ENCODE measurements at regions not wholly inside any gene's neighbourhood (a gene's known extent, or its start where the extent isn't known, plus 50 kb on each side); places are given as distances from the start of the nearest gene placed in this dataset.

GRCh38 chr3:23106666-23107065, 96.5 kb upstream of the UBE2E2 start:
- Histone ChIP-seq H3K4me1 (ENCODE audit: control insufficient read depth, insufficient read depth, low read length) (no peaks in the 10 kb centered on the region), H3K9ac (ENCODE audit: low read depth, low read length) (no peak overlapping the region), H3K27me3 (ENCODE audit: control insufficient read depth, insufficient read depth, low read length) (no peaks in the 10 kb centered on the region), H3K27ac (ENCODE audit: low read depth, low read length) (no peak overlapping the region), H3K9me3 (ENCODE audit: control insufficient read depth, insufficient read depth, low read length) (no peaks in the 10 kb centered on the region), H3K36me3 (ENCODE audit: control insufficient read depth, insufficient read depth, low read length) (no peaks in the 10 kb centered on the region), H3K4me3 (ENCODE audit: low read depth, low read length) (no peak overlapping the region)

GRCh38 chr3:23107221-23107620, 95.9 kb upstream of the UBE2E2 start:
- no peak overlapping the region for H3K27ac ChIP-seq (ENCODE audit: low read depth, low read length)
- H3K4me1 ChIP-seq (ENCODE audit: control insufficient read depth, insufficient read depth, low read length) = no peaks in the 10 kb centered on the region
- no peak overlapping the region for H3K9ac ChIP-seq (ENCODE audit: low read depth, low read length)
- no peaks in the 10 kb centered on the region for H3K9me3 ChIP-seq (ENCODE audit: control insufficient read depth, insufficient read depth, low read length)
- no peak overlapping the region for H3K4me3 ChIP-seq (ENCODE audit: low read depth, low read length)
- no peaks in the 10 kb centered on the region for H3K27me3 ChIP-seq (ENCODE audit: control insufficient read depth, insufficient read depth, low read length)
- no peaks in the 10 kb centered on the region for H3K36me3 ChIP-seq (ENCODE audit: control insufficient read depth, insufficient read depth, low read length)

GRCh38 chr3:23108451-23109057, 94.6 kb upstream of the UBE2E2 start:
- Histone ChIP-seq H3K27me3 (ENCODE audit: control insufficient read depth, insufficient read depth, low read length) (no peaks in the 10 kb centered on the region), H3K36me3 (ENCODE audit: control insufficient read depth, insufficient read depth, low read length) (no peaks in the 10 kb centered on the region), H3K9me3 (ENCODE audit: control insufficient read depth, insufficient read depth, low read length) (no peaks in the 10 kb centered on the region), H3K4me3 (ENCODE audit: low read depth, low read length) (no peak overlapping the region), H3K9ac (ENCODE audit: low read depth, low read length) (no peak overlapping the region), H3K27ac (ENCODE audit: low read depth, low read length) (no peak overlapping the region), H3K4me1 (ENCODE audit: control insufficient read depth, insufficient read depth, low read length) (no peaks in the 10 kb centered on the region)

GRCh38 chr3:23111286-23111685, 91.8 kb upstream of the UBE2E2 start:
- Histone ChIP-seq H3K9me3 (ENCODE audit: control insufficient read depth, insufficient read depth, low read length) (no peaks in the 10 kb centered on the region), H3K4me3 (ENCODE audit: low read depth, low read length) (no peak overlapping the region), H3K27ac (ENCODE audit: low read depth, low read length) (no peak overlapping the region), H3K36me3 (ENCODE audit: control insufficient read depth, insufficient read depth, low read length) (no peaks in the 10 kb centered on the region), H3K4me1 (ENCODE audit: control insufficient read depth, insufficient read depth, low read length) (no peaks in the 10 kb centered on the region), H3K27me3 (ENCODE audit: control insufficient read depth, insufficient read depth, low read length) (no peaks in the 10 kb centered on the region), H3K9ac (ENCODE audit: low read depth, low read length) (no peak overlapping the region)

- Histone ChIP-seq H3K9ac (ENCODE audit: low read depth, low read length) (no peak overlapping the region), H3K36me3 (ENCODE audit: control insufficient read depth, insufficient read depth, low read length) (no peaks in the 10 kb centered on the region), H3K4me1 (ENCODE audit: control insufficient read depth, insufficient read depth, low read length) (0 out of 2 replicates have a peak, but pooled peaks cover 2% of the 10 kb centered on the region), H3K4me3 (ENCODE audit: low read depth, low read length) (no peak overlapping the region), H3K27ac (ENCODE audit: low read depth, low read length) (no peak overlapping the region), H3K27me3 (ENCODE audit: control insufficient read depth, insufficient read depth, low read length) (no peaks in the 10 kb centered on the region), H3K9me3 (ENCODE audit: control insufficient read depth, insufficient read depth, low read length) (no peaks in the 10 kb centered on the region)
Measured at GRCh38 chr3:23111797-23112196, 91.3 kb upstream of the UBE2E2 start.

GRCh38 chr3:23112491-23112890, 90.6 kb upstream of the UBE2E2 start:
- H3K9ac ChIP-seq (ENCODE audit: low read depth, low read length) = no peak overlapping the region
- peaks cover 9% of the 10 kb centered on the region for H3K4me1 ChIP-seq (ENCODE audit: control insufficient read depth, insufficient read depth, low read length)
- H3K27me3 ChIP-seq (ENCODE audit: control insufficient read depth, insufficient read depth, low read length) = no peaks in the 10 kb centered on the region
- no peak overlapping the region for H3K27ac ChIP-seq (ENCODE audit: low read depth, low read length)
- H3K36me3 ChIP-seq (ENCODE audit: control insufficient read depth, insufficient read depth, low read length) = no peaks in the 10 kb centered on the region
- no peak overlapping the region for H3K4me3 ChIP-seq (ENCODE audit: low read depth, low read length)
- H3K9me3 ChIP-seq (ENCODE audit: control insufficient read depth, insufficient read depth, low read length) = no peaks in the 10 kb centered on the region

GRCh38 chr3:23113455-23114171, 89.5 kb upstream of the UBE2E2 start:
- Histone ChIP-seq H3K27ac (ENCODE audit: low read depth, low read length) (no peak overlapping the region), H3K9me3 (ENCODE audit: control insufficient read depth, insufficient read depth, low read length) (no peaks in the 10 kb centered on the region), H3K4me1 (ENCODE audit: control insufficient read depth, insufficient read depth, low read length) (peaks cover 11% of the 10 kb centered on the region), H3K9ac (ENCODE audit: low read depth, low read length) (no peak overlapping the region), H3K4me3 (ENCODE audit: low read depth, low read length) (no peak overlapping the region), H3K36me3 (ENCODE audit: control insufficient read depth, insufficient read depth, low read length) (no peaks in the 10 kb centered on the region), H3K27me3 (ENCODE audit: control insufficient read depth, insufficient read depth, low read length) (no peaks in the 10 kb centered on the region)

- H3K9me3 ChIP-seq (ENCODE audit: control insufficient read depth, insufficient read depth, low read length) = no peaks in the 10 kb centered on the region
- H3K27ac ChIP-seq (ENCODE audit: low read depth, low read length) = no peak overlapping the region
- peaks cover 11% of the 10 kb centered on the region for H3K4me1 ChIP-seq (ENCODE audit: control insufficient read depth, insufficient read depth, low read length)
- H3K4me3 ChIP-seq (ENCODE audit: low read depth, low read length) = no peak overlapping the region
- no peaks in the 10 kb centered on the region for H3K27me3 ChIP-seq (ENCODE audit: control insufficient read depth, insufficient read depth, low read length)
- H3K9ac ChIP-seq (ENCODE audit: low read depth, low read length) = no peak overlapping the region
- no peaks in the 10 kb centered on the region for H3K36me3 ChIP-seq (ENCODE audit: control insufficient read depth, insufficient read depth, low read length)
Measured at GRCh38 chr3:23114432-23114831, 88.7 kb upstream of the UBE2E2 start.

- no peak overlapping the region for H3K9ac ChIP-seq (ENCODE audit: low read depth, low read length)
Measured at GRCh38 chr3:23115171-23115877, 87.8 kb upstream of the UBE2E2 start.

GRCh38 chr3:23116081-23116837, 86.9 kb upstream of the UBE2E2 start:
- Histone ChIP-seq H3K27me3 (ENCODE audit: control insufficient read depth, insufficient read depth, low read length) (no peaks in the 10 kb centered on the region), H3K9ac (ENCODE audit: low read depth, low read length) (no peak overlapping the region), H3K4me1 (ENCODE audit: control insufficient read depth, insufficient read depth, low read length) (peaks cover 11% of the 10 kb centered on the region), H3K9me3 (ENCODE audit: control insufficient read depth, insufficient read depth, low read length) (no peaks in the 10 kb centered on the region), H3K27ac (ENCODE audit: low read depth, low read length) (no peak overlapping the region), H3K36me3 (ENCODE audit: control insufficient read depth, insufficient read depth, low read length) (no peaks in the 10 kb centered on the region), H3K4me3 (ENCODE audit: low read depth, low read length) (no peak overlapping the region)

More at GRCh38 chr3:23115171-23115877, 87.8 kb upstream of the UBE2E2 start:
- H3K27me3 ChIP-seq (ENCODE audit: control insufficient read depth, insufficient read depth, low read length) = no peaks in the 10 kb centered on the region
- no peaks in the 10 kb centered on the region for H3K36me3 ChIP-seq (ENCODE audit: control insufficient read depth, insufficient read depth, low read length)
- peaks cover 11% of the 10 kb centered on the region for H3K4me1 ChIP-seq (ENCODE audit: control insufficient read depth, insufficient read depth, low read length)
- H3K27ac ChIP-seq (ENCODE audit: low read depth, low read length) = no peak overlapping the region
- H3K4me3 ChIP-seq (ENCODE audit: low read depth, low read length) = no peak overlapping the region
- no peaks in the 10 kb centered on the region for H3K9me3 ChIP-seq (ENCODE audit: control insufficient read depth, insufficient read depth, low read length)
